HG02973 (cell line): ENCODE measurements at regions not wholly inside any gene's neighbourhood (a gene's known extent, or its start where the extent isn't known, plus 50 kb on each side); places are given as distances from the start of the nearest gene placed in this dataset.

Experiments used
- ATAC-seq: cut with Tn5 transposase; IDR thresholded peaks from one replicate; pipeline ENCODE4 v1.9.1; 2021; ENCODE audit warnings: moderate library complexity; ENCODE audit not compliant: unreplicated experiment

DNA sequence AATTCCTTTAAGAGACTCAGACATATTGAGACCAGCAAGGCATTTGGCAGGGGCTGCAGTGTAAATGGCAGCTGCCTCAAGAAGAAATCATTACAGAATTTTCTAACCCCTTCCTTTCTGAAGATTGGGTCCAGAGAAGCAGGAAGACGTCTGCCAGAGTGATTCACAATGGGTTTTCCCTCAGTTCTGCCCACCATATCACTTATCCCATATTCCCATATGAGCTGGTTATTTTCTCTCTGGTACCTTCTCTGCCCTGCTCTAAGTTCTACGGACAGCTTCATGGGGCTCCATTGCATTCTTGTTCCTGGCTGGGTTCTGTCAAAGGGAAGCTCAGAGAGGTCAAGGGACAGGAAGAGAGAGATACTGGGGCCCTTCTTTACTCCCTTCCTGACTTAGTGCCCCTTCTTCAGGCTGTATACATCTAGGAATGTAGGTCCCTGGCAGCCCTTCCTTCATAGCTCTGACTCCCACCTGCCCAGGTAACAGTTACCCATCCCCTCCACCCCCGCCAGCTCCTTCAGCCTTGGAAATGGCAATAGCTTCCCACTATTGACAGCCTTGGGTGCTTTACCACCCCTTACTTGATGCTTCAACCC is 420.6 kb upstream of the DAB1 start:
- ATAC-seq: no peak

DNA sequence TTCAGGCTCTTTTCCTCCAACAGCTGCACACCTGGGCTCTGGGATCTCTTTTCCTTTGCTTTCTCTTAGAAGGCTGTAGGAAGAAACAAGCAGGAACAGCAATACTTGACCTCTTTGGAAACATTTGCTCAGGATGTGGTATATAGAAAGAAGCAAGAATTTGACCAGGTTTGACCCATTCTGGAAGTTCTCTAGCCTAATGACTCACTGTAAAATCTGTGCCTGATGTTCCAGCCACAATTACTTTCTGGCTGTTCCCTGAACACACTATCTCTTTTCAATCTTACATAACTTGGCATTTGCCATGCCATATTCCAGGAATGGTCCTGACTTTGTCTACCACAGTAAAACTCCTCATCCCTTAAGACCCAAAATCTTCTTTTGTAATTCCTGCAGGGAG is 419.9 kb upstream of the DAB1 start:
- ATAC-seq: no peak

DNA sequence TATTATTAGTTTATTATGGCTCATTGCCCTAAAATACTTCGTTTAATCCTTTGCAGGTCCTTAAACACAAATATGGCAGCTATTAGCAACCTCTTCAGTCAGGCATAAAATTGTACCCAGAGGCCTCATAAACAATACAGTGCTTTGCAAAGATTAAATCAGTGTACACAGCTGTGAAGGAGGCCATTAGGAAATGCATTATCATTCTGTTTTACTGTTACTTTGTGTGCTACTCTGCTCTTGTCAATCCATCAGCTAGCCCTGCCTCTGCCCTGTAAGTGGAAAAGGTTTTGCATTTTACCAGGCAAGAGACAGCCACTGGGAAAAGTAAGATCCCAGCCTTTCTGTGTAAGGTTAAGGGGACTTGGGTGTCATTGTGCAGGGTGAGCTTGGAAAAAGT is 415.7 kb upstream of the DAB1 start:
- ATAC-seq: no peak

DNA sequence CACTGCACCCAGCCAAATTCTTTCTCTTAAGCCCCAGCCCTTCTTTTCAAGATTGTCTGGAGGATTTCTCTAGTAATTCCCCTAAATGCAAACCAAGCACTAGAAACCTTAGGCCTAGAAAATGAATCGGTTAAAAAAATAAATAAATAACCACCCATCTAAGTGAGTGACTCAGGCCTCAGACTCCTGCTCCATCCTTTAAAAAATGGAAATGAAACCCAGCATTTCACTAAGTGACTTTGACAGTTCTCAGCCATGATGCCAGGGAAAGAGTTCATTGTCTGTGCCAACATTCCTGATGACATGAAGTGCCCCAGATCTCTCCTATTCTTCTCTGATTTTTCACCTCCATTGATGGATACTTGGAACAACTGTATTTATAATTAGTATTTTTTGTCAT is 415.2 kb upstream of the DAB1 start:
- ATAC-seq: no peak

DNA sequence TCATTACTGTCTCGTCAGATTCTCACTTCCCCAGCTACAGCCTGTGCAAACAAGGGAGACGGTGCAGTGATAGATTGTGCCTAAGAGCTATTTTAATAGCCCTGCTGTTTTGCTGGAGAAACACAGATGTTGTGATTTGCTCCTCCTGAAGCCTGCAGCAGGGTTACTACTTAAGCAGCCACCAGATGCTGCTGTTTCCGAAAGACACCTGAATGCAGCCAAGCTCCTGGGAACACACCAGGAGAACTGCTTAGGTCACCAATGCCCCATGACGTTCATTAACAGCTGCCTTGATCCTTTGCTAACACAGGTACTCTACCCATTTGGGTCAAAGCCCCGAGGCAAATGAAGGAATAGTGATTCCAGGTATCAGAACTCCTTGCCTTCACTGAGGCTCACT is 411.8 kb upstream of the DAB1 start:
- ATAC-seq: no peak

DNA sequence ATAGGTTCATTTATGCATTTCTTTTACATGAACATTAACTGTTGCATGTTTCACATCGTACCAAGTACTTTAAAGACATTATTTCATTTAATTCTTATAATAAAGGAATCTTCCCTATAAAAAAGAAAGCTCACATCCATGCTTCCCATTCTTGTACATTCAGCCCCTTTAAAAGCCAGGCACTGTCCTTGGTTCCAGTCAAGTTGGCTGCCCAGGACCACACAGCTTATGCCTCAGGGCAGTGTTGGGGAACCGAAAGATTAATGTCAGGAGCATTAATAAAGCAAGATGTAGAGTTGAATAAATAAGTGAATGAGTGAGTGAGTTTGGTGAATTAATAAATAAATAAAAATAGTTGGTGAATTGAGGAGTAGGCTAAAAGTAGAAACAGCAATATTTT is 409.4 kb upstream of the DAB1 start:
- ATAC-seq: no peak

DNA sequence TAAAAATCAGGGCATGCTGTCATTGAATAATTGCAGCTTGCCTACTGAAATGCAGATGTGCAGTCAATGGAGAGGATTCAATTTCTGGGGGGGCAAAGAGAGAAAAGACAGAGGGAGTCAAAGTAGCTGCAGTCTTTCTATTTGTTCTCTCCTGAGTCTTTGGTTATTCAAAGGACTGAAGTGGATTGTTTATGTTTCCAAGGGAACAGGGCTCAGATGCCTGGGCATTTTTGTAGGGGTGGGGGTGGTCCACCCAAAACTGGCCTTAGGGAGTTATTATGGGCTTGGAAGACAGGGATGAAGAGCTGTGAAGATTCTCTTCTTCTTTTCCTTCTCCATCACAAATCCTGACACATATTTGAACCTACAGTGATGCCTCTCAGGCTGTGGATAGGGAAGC is 408.8 kb upstream of the DAB1 start:
- no peak for ATAC-seq

DNA sequence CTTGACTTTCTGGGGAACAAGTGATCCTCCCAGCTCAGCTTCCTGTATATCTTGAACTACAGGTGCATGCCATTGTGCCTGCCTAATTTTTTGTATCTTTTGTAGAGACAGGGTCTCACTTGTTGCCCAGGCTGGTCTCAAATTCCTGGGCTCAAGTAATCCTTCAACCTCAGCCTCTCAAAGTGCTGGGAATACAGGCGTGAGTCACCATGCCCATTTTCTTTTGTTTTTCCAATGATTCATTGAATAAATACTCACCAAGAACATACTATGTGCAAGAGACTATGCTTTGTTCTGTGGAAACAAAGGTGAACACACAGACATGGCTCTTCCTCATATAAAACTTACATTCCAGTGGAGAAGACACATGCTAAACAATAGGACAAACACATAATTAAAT is 407.8 kb upstream of the DAB1 start:
- ATAC-seq: no peak

DNA sequence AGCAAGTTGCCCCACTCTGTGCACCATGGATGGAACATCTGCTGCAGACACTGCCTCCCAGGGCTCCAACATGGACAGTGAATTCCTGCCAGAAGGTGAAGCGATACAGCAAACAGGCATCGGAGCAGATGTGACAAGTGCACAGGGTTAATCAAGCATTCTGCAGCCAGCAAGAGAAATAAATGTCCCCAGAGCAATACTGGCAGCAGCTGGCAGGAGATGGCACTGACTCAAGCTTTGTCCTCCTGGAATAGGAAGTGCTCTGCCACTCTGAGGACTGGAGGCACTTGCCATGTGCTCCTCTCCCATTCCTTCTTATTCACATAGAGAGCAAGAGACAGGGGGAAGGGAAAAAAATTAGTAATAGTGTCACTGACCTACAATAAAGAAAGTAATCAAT is 402.7 kb upstream of the DAB1 start:
- ATAC-seq: no peak

DNA sequence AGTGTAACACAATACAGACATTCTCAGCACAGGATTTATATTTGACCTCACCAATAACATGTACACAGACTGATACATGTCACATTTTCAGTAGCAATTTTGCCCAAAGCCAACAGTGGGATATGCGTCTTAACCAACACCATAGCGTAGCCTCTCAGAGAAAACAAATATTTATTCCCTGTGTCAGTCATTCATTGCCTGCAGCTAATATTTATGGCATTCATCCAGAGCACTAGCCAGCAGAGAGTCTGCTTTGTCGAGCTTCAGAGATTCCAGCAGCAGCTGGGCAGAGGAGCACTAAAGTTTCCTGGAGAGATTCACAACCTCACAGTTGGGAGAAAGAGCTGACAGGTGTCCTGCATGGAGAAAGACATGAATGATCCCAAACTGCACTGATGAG is 400.7 kb upstream of the DAB1 start:
- ATAC-seq: no peak

DNA sequence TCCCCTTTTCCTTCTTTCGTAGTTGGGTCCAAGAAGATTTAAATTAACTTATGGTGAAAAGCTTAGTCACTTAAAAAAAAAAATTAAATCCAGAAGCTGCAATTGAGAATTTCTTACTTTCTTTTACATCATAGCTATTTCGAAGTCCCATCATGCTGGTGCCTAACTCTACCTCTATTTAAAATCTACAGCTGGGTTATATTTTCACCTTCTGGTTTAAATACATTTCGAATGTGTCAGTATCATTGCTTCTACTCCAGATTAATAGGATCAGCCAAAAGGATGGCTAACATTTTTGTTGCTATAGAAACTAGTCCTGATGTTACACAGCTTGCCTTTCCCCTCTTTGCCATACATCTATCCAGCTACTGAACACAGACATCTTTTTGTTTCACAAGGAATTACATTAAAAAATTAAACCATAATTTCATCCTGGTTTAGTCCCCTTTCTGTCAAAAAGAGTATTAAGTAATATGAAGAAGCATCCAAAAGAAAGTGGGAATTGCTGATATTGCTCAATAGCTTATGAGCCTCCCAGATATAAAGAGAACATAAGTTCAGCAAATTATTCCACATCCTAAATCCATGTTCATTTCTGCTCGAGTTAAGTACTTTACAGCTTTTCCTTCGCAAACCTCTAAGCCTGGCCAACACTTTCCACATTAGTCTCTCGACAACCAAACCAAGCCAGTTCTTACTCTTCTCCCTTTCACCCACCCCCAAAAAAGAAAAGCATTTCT is 396.7 kb upstream of the DAB1 start:
- ATAC-seq: no peak

DNA sequence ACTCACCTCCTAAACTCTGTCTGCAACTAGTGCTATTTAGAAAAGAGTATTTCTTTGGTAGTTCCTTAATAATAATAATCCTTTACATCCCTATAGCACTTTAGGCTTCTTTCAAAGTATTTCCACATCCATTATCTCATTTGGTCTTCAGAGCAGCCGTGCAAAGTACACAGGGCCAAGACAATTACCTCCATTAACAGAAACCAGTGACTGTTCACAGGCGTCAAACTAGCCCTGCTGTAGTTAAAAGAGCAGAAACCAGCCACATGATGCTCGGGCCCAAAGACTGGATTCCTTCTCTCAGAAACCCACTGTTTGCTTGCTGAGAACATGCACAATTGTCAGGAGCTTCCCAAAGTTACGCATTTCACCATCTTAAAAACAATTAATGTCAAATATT is 396.0 kb upstream of the DAB1 start:
- ATAC-seq: no peak

DNA sequence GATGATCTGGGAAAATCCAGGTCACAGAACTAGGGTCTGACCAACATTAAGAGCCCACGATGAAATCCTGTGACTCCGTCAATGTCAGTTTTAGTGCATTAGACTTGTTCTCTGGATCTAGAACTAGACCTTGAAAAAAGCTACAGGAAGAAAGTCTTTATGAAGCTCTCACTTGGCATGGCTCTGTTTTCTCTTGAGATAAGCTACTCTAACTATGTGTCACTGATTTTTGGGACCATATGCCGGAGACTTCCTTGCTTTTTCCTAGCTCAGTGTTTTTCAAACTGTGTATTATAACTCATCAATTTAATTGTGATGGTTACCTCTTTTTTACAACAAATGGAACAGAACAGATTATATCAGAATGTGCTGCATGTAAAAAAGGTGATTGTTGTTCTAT is 379.7 kb upstream of the DAB1 start:
- ATAC-seq: no peak

DNA sequence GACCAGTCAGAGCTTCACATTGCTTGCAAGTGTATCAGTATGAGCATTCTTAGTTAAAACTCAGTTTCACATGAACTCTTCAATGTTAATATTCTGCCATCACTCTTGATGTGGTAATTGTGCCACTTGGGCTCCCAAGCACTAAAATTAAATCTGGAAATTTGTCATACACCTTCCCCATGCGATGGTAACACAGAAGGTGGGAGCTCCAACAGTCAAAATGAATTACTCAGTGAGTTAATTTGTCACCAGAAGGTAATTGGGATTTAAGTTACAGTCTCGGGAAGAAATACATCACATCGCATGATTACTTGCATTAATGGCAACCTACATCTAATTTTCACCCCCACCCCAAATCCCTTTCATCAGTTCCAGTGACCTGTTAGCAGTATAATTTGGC is 376.5 kb upstream of the DAB1 start:
- ATAC-seq: no peak

DNA sequence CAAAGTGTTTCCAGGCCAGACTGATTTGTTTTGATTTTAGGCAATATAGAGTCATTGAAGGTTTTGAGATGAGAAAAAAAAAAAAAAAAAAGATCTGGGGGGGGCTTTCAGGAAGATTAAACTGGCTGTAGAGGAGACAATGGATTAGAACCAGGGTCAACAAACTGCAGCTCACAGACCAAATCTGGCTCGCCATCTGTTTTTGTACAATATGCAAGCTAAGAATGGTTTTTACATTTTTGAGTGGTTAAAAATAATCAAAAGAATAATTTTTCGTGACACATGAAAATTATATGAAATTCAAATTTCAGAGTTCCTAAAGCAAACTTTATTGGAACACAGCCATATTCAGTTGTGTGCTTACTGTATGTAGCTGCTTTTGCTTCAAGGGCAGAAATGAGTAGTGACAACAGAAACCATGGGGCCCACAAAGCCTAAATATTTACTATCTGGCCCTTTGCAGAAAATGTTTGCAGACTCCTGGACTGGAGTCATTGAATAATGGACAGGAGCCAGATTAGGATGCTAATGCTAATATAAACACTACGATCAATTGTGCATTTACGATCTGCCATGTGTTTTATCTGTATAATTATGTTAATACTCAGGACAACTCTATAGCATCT is 375.7 kb upstream of the DAB1 start:
- no peak for ATAC-seq

DNA sequence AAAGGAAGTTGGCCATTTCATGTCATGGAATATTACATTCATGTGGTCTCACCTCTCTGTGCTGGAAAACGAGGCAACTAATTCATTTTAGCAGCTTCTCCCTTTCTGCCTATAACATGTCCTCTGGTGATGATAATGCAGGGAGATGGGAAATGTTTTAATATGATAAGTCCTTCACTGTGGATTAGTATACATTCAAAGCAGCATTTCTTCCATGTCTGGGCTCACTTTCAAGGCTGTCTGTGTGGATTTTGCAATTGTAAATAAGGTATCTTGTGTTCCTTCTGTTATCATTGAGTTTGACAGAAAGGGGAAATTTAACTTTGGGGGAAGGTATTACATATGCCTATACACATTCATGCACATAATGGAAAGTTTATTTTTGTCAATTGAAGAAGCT is 374.7 kb upstream of the DAB1 start:
- no peak for ATAC-seq

DNA sequence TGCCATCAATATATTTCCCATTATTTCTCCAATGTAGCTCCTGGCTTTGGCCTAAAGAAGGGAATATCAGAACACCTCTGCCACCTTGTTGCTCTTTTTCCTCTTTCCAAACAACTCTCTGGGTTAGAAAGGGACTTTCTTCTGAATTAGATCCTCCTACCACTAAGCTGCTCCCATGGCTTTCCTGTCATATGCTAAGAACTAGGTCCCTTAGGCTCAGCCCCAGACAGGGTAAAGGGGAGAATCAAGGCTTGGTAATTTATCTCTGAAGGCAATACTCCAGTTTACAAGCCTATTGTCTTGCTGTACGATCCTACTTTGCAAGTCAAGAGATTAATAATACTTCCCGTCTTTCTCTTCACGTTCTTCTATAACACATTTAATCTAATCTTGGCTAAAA is 373.2 kb upstream of the DAB1 start:
- ATAC-seq: no peak

DNA sequence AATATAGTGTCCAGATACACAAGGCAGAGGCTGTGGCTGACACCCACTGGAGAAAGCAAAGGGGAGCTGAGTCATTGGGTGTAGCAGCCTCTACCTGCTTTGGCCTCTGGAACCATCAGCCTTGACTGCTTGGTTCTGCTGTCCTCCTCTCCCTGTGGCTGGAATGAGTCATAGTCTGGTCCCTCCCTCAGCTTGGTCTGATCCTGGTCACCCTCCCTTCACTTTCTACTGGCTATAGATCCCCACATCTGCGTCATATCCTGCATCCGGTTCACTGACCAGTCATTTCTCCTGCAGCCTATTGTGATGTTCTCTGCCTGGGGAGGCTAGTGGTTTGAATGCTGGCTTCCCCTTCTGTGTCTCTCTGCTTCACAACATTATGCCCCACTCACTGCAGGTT is 372.8 kb upstream of the DAB1 start:
- ATAC-seq: no peak

DNA sequence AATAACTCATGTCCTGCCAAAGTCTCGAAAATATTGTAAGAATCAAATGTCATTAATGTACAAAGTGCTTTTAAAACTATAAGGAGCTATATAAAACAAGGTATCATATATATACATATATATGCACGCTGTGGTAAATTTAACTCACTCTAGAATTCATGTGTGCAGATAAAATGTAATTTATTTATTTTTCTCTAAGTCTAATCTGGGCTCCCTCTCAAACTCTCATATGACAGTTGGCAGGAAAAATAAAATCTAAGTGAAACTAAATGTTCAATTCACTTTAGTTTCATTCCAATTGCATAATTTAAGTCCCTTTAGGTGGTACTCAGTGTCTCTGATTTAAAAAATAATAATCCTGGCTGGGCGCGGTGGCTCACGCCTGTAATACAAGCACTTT is 372.0 kb upstream of the DAB1 start:
- no peak for ATAC-seq

DNA sequence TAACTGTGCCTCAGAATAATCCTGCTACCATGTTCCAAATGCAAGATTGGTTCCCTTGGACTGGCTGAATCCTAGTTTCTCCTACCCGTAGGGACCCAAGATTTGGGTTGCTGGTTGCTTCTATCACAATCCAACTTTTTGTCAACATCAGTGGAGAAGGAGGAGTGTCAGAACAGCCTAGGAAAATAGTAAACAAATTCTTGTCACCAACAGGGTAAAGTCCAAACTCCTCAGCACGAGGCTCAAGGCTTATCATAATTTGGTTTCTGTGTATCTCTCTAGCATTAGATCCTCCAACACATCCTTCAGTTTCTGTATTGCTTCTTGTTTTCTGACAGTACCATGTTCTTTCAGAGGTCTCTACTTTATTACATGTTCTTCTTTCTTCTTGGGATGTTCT is 370.2 kb upstream of the DAB1 start:
- no peak for ATAC-seq

DNA sequence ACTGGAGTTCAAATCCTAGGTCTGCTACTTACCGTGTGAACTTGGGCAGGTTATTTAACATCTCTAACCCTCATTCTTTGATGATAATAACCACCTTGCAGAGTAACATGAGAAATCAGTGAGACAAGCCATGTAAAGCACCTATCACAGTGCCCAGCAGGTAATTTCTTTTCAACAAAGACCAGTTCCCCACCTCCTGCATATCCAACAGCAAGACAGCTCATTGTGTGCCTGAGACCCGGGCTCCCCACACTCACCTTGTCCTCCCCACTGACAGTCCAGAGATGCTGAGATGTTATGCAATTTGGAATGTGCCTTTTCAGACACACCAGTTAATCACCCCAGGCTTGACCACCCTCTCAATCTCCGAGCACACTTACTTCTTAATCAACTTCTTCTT is 367.6 kb upstream of the DAB1 start:
- no peak for ATAC-seq

DNA sequence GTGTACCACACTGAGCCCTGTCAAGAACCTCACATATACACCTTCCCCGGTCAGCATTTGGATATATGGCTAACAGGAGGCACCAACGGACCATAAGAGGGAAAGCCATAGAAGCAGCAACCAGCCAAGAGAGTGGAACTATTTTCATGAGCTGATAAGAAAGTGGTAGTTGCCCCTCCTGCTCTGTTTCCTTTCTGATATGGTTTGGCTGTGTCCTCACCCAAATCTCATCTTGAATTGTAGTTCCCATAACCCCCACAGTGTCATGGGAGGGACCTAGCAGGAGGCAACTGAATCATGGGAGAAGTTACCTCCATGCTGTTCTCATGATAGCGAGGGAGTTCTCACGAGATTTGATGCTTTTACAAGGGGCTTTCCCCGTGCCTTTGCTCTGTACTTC is 366.1 kb upstream of the DAB1 start:
- ATAC-seq: no peak

DNA sequence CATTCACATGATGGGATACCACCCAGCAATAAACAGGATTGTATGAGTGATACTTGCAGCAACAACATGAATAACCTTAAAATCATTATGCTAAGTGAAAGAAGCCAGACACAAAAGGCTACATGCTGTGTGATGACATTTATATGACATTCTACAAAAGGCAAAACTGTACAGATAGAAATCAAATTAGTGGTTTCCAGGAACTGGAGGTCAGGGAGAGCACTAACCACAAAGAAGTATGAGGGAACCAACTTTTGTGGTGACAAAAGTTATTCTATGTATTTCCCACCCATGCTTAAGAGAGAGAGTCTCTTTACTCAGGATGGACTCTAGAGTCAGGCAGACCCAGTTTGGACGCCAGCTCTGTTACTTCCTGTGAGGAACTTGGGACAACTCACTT is 364.5 kb upstream of the DAB1 start:
- no peak for ATAC-seq
